GM12875 (cell line): ENCODE measurements at regions not wholly inside any gene's neighbourhood (a gene's known extent, or its start where the extent isn't known, plus 50 kb on each side); places are given as distances from the start of the nearest gene placed in this dataset.

Experiments
- H3K4me3 ChIP-seq: one replicate; pipeline ENCODE4 v1.5.1; 2011; ENCODE audit warnings: low read depth, low read length, control low read depth
- CTCF ChIP-seq: IDR thresholded peaks from 2 replicates; pipeline ENCODE4 v1.5.1; 2011; ENCODE audit warnings: low read depth, mild to moderate bottlenecking, control low read depth, inconsistent platforms, low read length, moderate library complexity, borderline replicate concordance; ENCODE audit not compliant: insufficient read depth

DNA sequence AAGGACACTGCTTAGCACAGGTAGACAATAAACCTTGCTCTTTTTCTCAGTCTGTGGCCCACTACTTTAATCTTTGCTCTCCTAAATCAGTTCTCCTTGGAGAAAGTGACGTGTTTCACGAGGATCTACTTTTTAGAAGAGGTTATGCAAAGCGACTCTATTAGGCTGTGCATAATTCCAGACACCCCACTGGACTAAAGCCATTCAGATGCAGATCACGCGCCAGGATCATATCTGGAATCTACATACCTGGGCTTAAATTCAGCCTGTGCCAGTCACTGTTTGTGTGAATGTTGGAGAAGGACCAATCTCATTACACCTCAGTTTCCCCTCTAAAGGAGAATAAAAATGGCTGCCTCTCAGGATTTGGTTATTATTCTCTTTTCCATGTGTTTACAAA is 413.0 kb upstream of the MYT1L start:
- TF ChIP-seq CTCF: no peak
- H3K4me3 ChIP-seq: no peak overlapping the region

DNA sequence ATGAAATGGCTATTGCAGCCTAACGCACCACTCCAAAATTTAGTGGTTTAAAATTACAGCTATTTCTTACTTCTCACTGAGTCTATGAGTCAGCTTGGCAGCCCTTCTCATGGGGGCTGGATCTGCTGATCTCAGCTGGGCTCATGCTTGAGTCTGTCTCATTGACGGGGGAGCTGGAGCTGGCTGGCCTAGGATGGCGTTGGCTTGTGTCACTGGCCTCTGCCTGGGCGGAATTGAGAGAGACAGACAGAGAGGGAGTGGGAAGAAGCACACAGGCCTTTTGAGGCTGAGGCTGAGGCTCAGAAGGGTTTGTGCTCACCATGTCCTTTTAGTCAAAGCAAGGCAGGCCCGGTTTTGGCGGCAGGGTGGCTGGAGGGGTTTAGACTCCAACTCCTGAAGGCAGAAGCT is 412.1 kb upstream of the MYT1L start:
- no peak overlapping the region for H3K4me3 ChIP-seq
- TF ChIP-seq CTCF: no peak

DNA sequence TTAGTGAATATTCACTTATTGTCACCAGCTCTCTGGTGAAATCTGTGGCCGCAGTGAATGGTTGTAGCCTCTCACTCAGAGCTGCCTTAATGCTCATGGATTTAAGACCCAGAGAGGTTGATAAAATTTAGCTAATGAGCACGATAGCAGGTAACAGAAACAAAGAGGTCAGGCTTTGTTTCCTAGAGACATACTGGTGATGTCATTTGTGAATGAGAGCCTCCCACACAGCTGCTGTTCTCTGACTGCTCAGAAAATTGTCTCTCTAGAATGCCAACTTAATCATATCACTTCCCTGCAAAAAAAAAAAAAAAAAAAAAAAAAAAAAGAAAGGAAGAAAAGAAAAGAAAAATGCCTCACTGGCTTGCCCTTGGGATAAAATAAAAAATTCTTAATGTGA is 411.7 kb upstream of the MYT1L start:
- no peak for TF ChIP-seq CTCF

GRCh38 chr2:2740238-2740775 is 409.2 kb upstream of the MYT1L start:
- no peak for TF ChIP-seq CTCF
- no peak overlapping the region for H3K4me3 ChIP-seq

More for the DNA sequence above, 411.7 kb upstream of the MYT1L start:
- H3K4me3 ChIP-seq: no peak overlapping the region

DNA sequence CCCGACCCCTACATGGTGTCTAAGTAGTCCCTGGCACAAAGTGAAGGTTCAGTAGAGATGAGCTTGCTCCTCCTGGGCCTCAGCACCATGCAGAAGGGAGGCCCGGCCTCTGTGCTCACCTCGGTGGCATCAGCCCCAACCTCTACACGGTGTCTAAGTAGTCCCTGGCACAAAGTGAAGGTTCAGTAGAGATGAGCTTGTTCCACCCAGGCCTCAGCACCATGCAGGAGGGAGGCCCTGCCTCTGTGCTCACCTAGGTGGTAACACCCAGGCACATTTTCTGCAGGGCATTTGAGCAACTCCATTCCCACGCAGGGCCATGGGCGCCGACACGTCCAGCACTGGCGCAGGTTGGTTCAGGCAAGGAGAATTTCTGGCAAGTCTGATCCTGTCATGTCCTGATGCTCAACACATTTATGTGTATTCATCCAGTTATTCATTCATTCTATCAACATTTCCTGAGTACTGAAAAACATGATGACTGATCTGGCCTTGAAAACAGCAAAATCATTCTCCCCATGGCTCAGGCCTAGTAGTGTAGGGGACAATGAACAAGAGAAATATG is 408.2 kb upstream of the MYT1L start:
- no peak overlapping the region for H3K4me3 ChIP-seq
- TF ChIP-seq CTCF: no peak

DNA sequence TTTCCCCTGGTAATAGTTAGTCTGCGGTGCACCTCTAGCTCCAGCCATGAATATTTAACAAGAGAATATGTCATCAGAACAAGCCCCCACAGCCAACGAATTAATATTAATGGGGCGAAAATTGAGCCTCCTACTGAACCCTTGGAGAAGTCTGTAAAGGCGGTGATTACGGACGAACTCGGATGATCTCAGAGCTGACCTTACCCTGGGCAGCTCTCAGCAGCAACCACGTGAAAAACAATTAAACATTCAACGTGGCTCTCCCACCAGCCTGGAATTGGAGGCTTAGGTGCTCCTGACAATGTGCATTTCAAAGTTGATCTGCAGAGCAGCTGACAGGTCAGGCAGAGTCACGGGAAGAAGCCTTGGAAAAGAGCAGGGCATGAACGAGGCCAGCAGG is 407.6 kb upstream of the MYT1L start:
- no peak for TF ChIP-seq CTCF
- no peak overlapping the region for H3K4me3 ChIP-seq

GRCh38 chr2:2738276-2738675 is 407.2 kb upstream of the MYT1L start:
- no peak overlapping the region for H3K4me3 ChIP-seq
- no peak for TF ChIP-seq CTCF
